Esophagus (tissue), 2 donors: ENCODE measurements at regions not wholly inside any gene's neighbourhood (a gene's known extent, or its start where the extent isn't known, plus 50 kb on each side); places are given as distances from the start of the nearest gene placed in this dataset.
"Not testable (repeated sequence)": the region's sequence is repeated elsewhere in the genome, so short reads cannot be mapped to it uniquely, and the experiment has no call there.

Experiments
- H3K27ac ChIP-seq, 2 donors: one replicate each; pipeline ENCODE4 v1.5.1; 2013; ENCODE audit warnings: low read depth in 2 of 2, mild to moderate bottlenecking in 2 of 2, inconsistent platforms in 1 of 2, low read length in 1 of 2, moderate library complexity in 1 of 2
- H3K27me3 ChIP-seq, 2 donors: one replicate each; pipeline ENCODE4 v1.6.1; 2013; ENCODE audit warnings: low read length in 2 of 2, control low read depth in 1 of 2, mild to moderate bottlenecking in 1 of 2; ENCODE audit not compliant: insufficient read depth in 2 of 2, control insufficient read depth in 1 of 2
- H3K36me3 ChIP-seq, 2 donors: one replicate each; pipeline ENCODE4 v1.6.1; 2013; ENCODE audit warnings: low read length in 1 of 2; ENCODE audit not compliant: control insufficient read depth in 2 of 2, insufficient read depth in 2 of 2
- H3K4me1 ChIP-seq, 2 donors: one replicate each; pipeline ENCODE4 v1.6.1; 2013; ENCODE audit warnings: low read length in 1 of 2; ENCODE audit not compliant: control insufficient read depth in 2 of 2, insufficient read depth in 2 of 2
- H3K4me3 ChIP-seq, 2 donors: one replicate each; pipeline ENCODE4 v1.5.1; 2013; ENCODE audit warnings: low read length in 2 of 2, mild to moderate bottlenecking in 2 of 2, low read depth in 1 of 2, moderate library complexity in 1 of 2
- H3K9me3 ChIP-seq, 2 donors: one replicate each; pipeline ENCODE4 v1.6.1; 2013; ENCODE audit warnings: mild to moderate bottlenecking in 2 of 2, low read depth in 1 of 2, low read length in 1 of 2, moderate library complexity in 1 of 2; ENCODE audit not compliant: control insufficient read depth in 2 of 2, insufficient read depth in 1 of 2
- WGBS, 2 donors: extraction: QIAGEN DNeasy Blood & Tissue Kit; methylation state at CpG; one replicate each; pipeline ENCODE4 v1.1.7; 2013; 5-methylcytosine and 5-hydroxymethylcytosine counted together
- donor health status: healthy with polysubstance abuse.
- donor health status: Bipolar disorder and iron deficiency.

- Histone ChIP-seq H3K36me3 (no peaks in the 10 kb centered on the region), H3K9me3 (no peaks in the 10 kb centered on the region), H3K4me1 (no peaks in the 10 kb centered on the region), H3K4me3 (no peak overlapping the region), H3K27me3 (no peaks in the 10 kb centered on the region), H3K27ac (no peak overlapping the region)
- WGBS, 2 donors, result 67 to 80% methylated on average over 10 of the region's 10 CpGs
Observed at GRCh38 chr6:84882768-84883766, 118.7 kb upstream of the TBX18 start.

- not testable (repeated sequence) for H3K27me3 ChIP-seq, H3K9me3 ChIP-seq, H3K4me3 ChIP-seq, H3K36me3 ChIP-seq, H3K27ac ChIP-seq, H3K4me1 ChIP-seq
Observed at GRCh38 chr6:84879385-84879784, 115.0 kb upstream of the TBX18 start.

- H3K4me3 ChIP-seq, result no peak overlapping the region
- 41 to 46% methylated on average over 3 of the region's 3 CpGs for WGBS, 2 donors
- H3K27ac ChIP-seq, result no peak overlapping the region
- H3K36me3 ChIP-seq, result no peaks in the 10 kb centered on the region
- no peaks in the 10 kb centered on the region for H3K4me1 ChIP-seq
- no peaks in the 10 kb centered on the region for H3K27me3 ChIP-seq
- H3K9me3 ChIP-seq, result no peaks in the 10 kb centered on the region
Observed at GRCh38 chr6:84877515-84878210, 113.3 kb upstream of the TBX18 start.

- Histone ChIP-seq H3K9me3 (no peaks in the 10 kb centered on the region), H3K27ac (no peak overlapping the region), H3K36me3 (no peaks in the 10 kb centered on the region), H3K27me3 (no peaks in the 10 kb centered on the region), H3K4me3 (no peak overlapping the region), H3K4me1 (no peaks in the 10 kb centered on the region)
- 70 to 72% methylated on average over 2 of the region's 2 CpGs for WGBS, 2 donors
Observed at GRCh38 chr6:84876723-84877514, 112.5 kb upstream of the TBX18 start.

- 72 to 74% methylated on average over 4 of the region's 4 CpGs for WGBS, 2 donors
- no peaks in the 10 kb centered on the region for H3K4me1 ChIP-seq
- no peaks in the 10 kb centered on the region for H3K36me3 ChIP-seq
- peaks cover 0 to 2% of the 10 kb centered on the region in 2 donors for H3K9me3 ChIP-seq
- no peaks in the 10 kb centered on the region for H3K27me3 ChIP-seq
- no peak overlapping the region for H3K4me3 ChIP-seq
- no peak overlapping the region for H3K27ac ChIP-seq
Observed at GRCh38 chr6:84872996-84873723, 108.8 kb upstream of the TBX18 start.

GRCh38 chr6:84871925-84872324 lies 107.5 kb upstream of the TBX18 start:
- H3K4me3 ChIP-seq, result no peak overlapping the region
- H3K4me1 ChIP-seq, result no peaks in the 10 kb centered on the region
- H3K9me3 ChIP-seq, result peaks cover 0 to 2% of the 10 kb centered on the region in 2 donors
- 59 to 62% methylated on average over 4 of the region's 4 CpGs for WGBS, 2 donors
- H3K27ac ChIP-seq, result no peak overlapping the region
- H3K36me3 ChIP-seq, result no peaks in the 10 kb centered on the region
- H3K27me3 ChIP-seq, result no peaks in the 10 kb centered on the region

- no peaks in the 10 kb centered on the region for H3K4me1 ChIP-seq
- no peak overlapping the region for H3K4me3 ChIP-seq
- no peaks in the 10 kb centered on the region for H3K36me3 ChIP-seq
- H3K27me3 ChIP-seq, result no peaks in the 10 kb centered on the region
- H3K27ac ChIP-seq, result no peak overlapping the region
- WGBS, 2 donors, result 62 to 66% methylated on average over 2 of the region's 2 CpGs
- H3K9me3 ChIP-seq, result peaks cover 0 to 2% of the 10 kb centered on the region in 2 donors
Observed at GRCh38 chr6:84870672-84871071, 106.3 kb upstream of the TBX18 start.

- H3K27ac ChIP-seq, result no peak overlapping the region
- no peaks in the 10 kb centered on the region for H3K4me1 ChIP-seq
- no peak overlapping the region for H3K4me3 ChIP-seq
- peaks cover 0 to 2% of the 10 kb centered on the region in 2 donors for H3K9me3 ChIP-seq
- no peaks in the 10 kb centered on the region for H3K27me3 ChIP-seq
- no peaks in the 10 kb centered on the region for H3K36me3 ChIP-seq
Observed at GRCh38 chr6:84868149-84868548, 103.8 kb upstream of the TBX18 start.

GRCh38 chr6:84867521-84867920 lies 103.1 kb upstream of the TBX18 start:
- Histone ChIP-seq H3K4me3 (no peak overlapping the region), H3K4me1 (no peaks in the 10 kb centered on the region), H3K36me3 (no peaks in the 10 kb centered on the region), H3K9me3 (peaks cover 0 to 2% of the 10 kb centered on the region in 2 donors), H3K27ac (no peak overlapping the region), H3K27me3 (no peaks in the 10 kb centered on the region)
- WGBS, 2 donors, result 51% methylated on average over 2 of the region's 2 CpGs
